ENCODE measurements at regions not wholly inside any gene's neighbourhood (a gene's known extent, or its start where the extent isn't known, plus 50 kb on each side); places are given as distances from the start of the nearest gene placed in this dataset.
"Not testable (repeated sequence)": the region's sequence is repeated elsewhere in the genome, so short reads cannot be mapped to it uniquely, and the experiment has no call there.

DNA sequence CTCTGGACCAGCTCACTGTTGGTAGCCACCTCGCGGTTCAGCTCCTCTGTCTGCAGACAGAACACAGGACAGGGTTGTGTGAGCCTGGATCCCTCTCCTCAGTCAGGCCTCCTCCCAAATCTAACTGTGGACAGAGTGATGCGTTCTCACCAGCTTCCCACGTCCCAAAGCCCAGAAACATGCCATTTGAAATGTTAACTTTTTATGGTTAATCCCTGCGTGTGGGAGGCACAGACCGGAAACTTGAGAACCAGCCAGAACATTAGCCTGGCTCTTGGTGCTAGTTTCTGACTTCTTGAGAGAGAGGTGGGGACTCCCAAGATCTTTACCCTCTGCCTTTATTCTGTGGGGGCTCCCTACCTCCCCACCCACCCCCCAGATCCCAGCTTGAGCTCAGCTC is 129.6 kb downstream of the TNFRSF13B start:
- not testable (repeated sequence) for DNase-seq

DNA sequence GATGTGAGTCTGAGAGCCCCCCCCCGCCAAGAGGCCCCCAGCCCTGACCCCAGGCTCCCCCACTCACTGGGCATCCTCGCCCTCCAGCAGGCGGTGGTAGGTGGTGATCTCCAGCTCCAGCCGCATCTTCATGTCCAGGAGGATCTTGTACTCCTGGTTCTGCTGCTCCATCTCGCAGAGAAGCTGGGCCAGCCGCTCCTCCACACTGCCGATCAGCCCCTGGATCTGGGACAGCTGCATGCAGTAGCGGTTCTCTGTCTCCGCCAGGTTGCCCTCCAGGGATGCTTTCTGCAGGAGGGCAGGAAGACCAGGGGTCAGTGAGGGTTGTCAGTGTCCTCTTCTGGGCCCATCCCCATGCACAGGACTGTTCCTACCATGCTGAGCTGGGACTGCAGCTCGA is 130.0 kb downstream of the TNFRSF13B start:
- DNase-seq = not testable (repeated sequence)

DNA sequence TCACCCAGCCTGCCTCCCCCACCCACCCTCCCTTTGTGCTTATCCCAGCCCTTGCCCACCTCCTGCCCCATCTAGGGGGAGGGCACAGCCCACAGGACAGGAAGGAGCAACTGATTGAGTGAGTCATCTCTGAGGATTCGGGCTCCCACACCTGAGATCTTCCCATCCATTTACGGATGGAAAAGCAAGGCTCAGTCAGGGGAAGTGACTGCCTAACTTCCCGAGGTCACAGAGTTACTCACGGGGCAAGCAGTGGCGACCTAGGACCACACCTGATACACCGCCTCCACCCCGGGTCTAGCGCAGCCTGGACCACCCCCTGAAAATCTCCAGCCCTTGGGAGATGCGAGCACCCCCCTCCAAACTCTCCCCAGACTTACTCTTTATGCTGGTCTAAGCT is 131.7 kb downstream of the TNFRSF13B start:
- DNase-seq = not testable (repeated sequence)

DNA sequence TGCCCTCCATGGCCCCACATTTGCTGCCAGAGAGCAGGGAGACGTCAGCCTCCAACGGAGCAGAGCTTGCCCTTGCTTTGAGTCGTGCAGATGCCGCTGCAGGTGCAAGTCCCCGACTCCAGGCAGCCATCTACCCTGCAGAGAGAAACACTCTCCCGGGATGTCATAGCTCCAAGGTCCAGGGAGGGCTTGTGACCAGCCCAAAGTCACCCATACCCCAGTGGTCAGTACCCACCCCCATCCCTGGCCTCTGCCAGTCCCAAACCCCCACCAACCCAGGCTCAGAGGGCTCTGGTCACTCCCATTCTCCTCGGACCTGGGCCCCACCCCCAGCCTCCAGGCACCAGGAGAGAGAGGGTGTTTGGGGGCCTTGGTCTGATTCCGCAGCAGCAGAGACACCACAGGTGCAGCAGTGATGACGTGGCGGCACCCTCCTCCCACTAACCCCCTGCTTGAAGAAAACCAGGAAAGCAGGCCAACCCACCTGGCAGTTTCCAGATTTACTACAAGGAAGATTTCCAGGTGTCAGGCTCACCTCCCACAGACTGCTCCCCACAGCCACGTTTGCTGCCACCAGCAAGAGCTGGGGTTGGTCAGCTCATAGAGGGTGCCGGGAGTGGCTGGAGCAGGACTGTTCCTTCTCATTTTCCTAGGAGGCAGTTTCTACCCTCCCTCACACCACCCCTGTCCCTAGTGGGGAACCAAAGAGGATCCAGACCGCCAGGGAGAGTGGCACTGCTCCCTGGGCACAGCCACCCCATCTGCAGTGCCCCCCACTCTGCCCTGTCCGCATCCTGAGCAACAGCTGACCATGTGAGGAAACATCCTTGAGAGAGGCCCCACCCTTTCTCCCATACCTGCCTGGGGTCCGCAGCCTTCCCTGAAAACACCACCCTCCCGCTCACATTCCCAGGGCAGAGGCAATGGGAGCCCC is 132.4 kb downstream of the TNFRSF13B start:
- not testable (repeated sequence) for DNase-seq

- DNase-seq = not testable (repeated sequence)
These were observed 133.1 kb downstream of the TNFRSF13B start for GRCh38 chr17:16838795-16839194.

- not testable (repeated sequence) for DNase-seq
These were observed 133.6 kb downstream of the TNFRSF13B start for GRCh38 chr17:16838287-16838686.

GRCh38 chr17:16837468-16838266 is 134.3 kb downstream of the TNFRSF13B start:
- DNase-seq = not testable (repeated sequence)

- not testable (repeated sequence) for DNase-seq
These were observed 135.5 kb downstream of the TNFRSF13B start for GRCh38 chr17:16836315-16836915.

GRCh38 chr17:16833517-16833916 is 138.4 kb downstream of the TNFRSF13B start:
- DNase-seq = not testable (repeated sequence)

- DNase-seq = not testable (repeated sequence)
These were observed 139.1 kb downstream of the TNFRSF13B start for GRCh38 chr17:16832853-16833252.

- not testable (repeated sequence) for DNase-seq
These were observed 139.7 kb downstream of the TNFRSF13B start for GRCh38 chr17:16832206-16832605.

- not testable (repeated sequence) for DNase-seq
These were observed 140.7 kb downstream of the CCDC144A start for GRCh38 chr17:16830770-16831169.

GRCh38 chr17:16830219-16830618 is 140.2 kb downstream of the CCDC144A start:
- not testable (repeated sequence) for DNase-seq
